ENCODE measurements at regions not wholly inside any gene's neighbourhood (a gene's known extent, or its start where the extent isn't known, plus 50 kb on each side); places are given as distances from the start of the nearest gene placed in this dataset.
"Not testable (repeated sequence)": the region's sequence is repeated elsewhere in the genome, so short reads cannot be mapped to it uniquely, and the experiment has no call there.

- no peak for DNase-seq
Measured at GRCh38 chr3:95717048-95717447, 1097.3 kb upstream of the EPHA6 start.

- DNase-seq: no peak
Measured at GRCh38 chr3:95718168-95718567, 1096.2 kb upstream of the EPHA6 start.

GRCh38 chr3:95719481-95719880 is 1094.9 kb upstream of the EPHA6 start:
- no peak for DNase-seq

GRCh38 chr3:95721938-95722337 is 1092.5 kb upstream of the EPHA6 start:
- DNase-seq: no peak

GRCh38 chr3:95725770-95726169 is 1088.6 kb upstream of the EPHA6 start:
- DNase-seq: no peak

GRCh38 chr3:95731753-95732152 is 1082.6 kb upstream of the EPHA6 start:
- no peak for DNase-seq

GRCh38 chr3:95733336-95733735 is 1081.1 kb upstream of the EPHA6 start:
- DNase-seq: no peak

- no peak for DNase-seq
Measured at GRCh38 chr3:95738045-95738444, 1076.3 kb upstream of the EPHA6 start.

- not testable (repeated sequence) for DNase-seq
Measured at GRCh38 chr3:95744896-95745295, 1069.5 kb upstream of the EPHA6 start.

GRCh38 chr3:95750097-95750496 is 1064.3 kb upstream of the EPHA6 start:
- DNase-seq: no peak

- no peak for DNase-seq
Measured at GRCh38 chr3:95751509-95751908, 1062.9 kb upstream of the EPHA6 start.

GRCh38 chr3:95752199-95752598 is 1062.2 kb upstream of the EPHA6 start:
- no peak for DNase-seq

GRCh38 chr3:95758707-95759106 is 1055.7 kb upstream of the EPHA6 start:
- DNase-seq: no peak

- DNase-seq: no peak
Measured at GRCh38 chr3:95759614-95760301, 1054.6 kb upstream of the EPHA6 start.

GRCh38 chr3:95775486-95776094 is 1038.8 kb upstream of the EPHA6 start:
- DNase-seq: no peak

- no peak for DNase-seq
Measured at GRCh38 chr3:95781598-95781997, 1032.8 kb upstream of the EPHA6 start.

GRCh38 chr3:95789111-95789510 is 1025.3 kb upstream of the EPHA6 start:
- DNase-seq: no peak

GRCh38 chr3:95797081-95797480 is 1017.3 kb upstream of the EPHA6 start:
- DNase-seq: no peak

- DNase-seq: no peak
Measured at GRCh38 chr3:95798628-95799027, 1015.8 kb upstream of the EPHA6 start.

- no peak for DNase-seq
Measured at GRCh38 chr3:95810462-95810861, 1003.9 kb upstream of the EPHA6 start.

- no peak for DNase-seq
Measured at GRCh38 chr3:95813244-95813643, 1001.1 kb upstream of the EPHA6 start.

GRCh38 chr3:95815828-95816227 is 998.6 kb upstream of the EPHA6 start:
- no peak for DNase-seq

- no peak for DNase-seq
Measured at GRCh38 chr3:95826419-95826818, 988.0 kb upstream of the EPHA6 start.

- no peak for DNase-seq
Measured at GRCh38 chr3:95832146-95832545, 982.2 kb upstream of the EPHA6 start.

GRCh38 chr3:95860628-95861027 is 953.8 kb upstream of the EPHA6 start:
- DNase-seq: not testable (repeated sequence)

All from right hindlimb (tissue), 1 donor.